ENCODE measurements at regions not wholly inside any gene's neighbourhood (a gene's known extent, or its start where the extent isn't known, plus 50 kb on each side); places are given as distances from the start of the nearest gene placed in this dataset.

- DNase-seq (ENCODE audit: low spot score): no peak
Observed at GRCh38 chr2:46831051-46831868, 84.3 kb downstream of the MCFD2 start.

DNA sequence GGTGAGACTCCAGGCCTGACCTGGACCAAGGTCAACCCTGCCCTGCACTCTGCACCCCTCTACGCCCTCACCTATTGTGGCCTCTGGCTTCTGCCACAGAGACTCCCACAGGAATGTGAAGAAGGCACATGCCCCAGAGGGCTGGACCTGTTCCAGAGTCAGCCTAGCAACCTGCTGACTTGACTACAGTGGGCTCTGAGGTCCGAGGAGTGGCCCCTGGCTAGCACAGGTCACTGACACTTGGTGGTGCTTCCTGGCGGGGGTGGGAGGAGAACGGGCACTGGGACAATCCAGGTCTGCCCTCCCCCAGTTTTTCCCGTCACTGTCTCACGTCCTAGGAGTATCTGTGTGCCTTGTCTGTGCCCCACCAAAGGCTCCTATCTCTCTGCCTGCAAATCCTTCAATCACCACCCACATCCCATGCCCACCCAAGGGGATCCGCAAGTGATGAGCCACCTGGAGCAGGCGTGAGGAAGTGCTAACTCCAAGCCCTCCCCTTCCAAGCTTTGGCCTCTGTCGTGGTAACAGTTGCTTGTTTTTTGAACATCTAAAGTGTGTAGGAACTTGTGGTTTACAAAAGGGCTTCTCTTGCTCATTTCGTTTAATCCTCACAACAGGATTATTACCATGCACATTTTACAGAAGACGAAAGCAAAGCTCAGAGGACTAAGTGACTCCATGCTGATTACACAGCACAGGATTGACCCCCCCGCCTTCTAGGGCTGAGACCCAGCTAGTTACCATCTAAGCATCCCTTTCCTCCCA, 86.2 kb downstream of the MCFD2 start:
- DNase-seq (ENCODE audit: low spot score): no peak

DNA sequence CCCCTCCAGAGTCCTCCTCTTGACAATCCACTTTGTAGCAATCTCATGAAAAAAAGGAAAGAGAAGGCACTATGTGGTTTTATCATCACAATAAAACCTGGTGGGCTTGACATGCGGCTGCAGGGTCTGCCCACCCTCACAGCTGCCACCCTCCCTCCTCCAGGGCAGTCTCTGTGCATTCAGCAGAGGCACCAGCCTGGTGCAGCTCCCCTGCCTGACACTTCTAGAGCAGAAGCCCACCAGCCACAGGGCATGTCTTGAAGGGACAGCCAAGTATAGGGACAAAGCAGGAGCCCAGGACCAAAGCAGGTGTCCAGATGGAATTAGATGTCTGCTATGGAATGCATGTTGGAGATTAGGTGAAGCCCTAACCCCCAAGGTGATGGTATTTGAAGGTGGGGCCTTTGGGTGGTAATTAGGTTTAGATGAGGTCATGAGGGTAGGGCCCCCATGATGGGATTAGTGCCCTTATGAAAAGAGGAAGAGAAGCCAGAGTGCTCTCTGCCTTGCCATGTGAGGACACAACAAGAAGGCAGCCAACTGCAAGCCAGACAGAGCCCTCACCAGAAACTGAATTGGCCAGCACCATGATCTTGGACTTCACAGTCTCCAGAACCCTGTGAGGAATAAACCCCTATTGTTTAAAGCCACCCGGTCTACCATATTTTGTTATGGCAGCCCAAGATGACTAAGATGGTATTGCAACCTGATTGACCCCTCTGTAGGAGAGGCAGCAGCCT, 86.9 kb downstream of the MCFD2 start:
- DNase-seq (ENCODE audit: low spot score): no peak

DNA sequence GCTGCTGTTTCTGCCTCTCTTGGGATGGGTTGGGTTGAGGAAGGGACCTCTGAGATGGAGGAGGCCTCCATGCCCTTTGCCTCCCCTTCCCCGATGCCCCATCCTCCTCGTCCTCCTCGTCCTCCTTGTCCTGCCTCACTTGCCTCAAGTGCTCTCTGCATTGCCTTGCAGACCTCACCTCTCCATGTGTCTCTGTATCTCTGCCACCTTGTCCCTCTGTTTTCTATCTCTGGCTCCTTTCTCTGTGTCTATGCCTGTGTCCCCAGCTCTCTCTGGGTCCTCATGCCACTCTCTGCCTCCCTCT, 87.5 kb downstream of the MCFD2 start:
- DNase-seq (ENCODE audit: low spot score): no peak

DNA sequence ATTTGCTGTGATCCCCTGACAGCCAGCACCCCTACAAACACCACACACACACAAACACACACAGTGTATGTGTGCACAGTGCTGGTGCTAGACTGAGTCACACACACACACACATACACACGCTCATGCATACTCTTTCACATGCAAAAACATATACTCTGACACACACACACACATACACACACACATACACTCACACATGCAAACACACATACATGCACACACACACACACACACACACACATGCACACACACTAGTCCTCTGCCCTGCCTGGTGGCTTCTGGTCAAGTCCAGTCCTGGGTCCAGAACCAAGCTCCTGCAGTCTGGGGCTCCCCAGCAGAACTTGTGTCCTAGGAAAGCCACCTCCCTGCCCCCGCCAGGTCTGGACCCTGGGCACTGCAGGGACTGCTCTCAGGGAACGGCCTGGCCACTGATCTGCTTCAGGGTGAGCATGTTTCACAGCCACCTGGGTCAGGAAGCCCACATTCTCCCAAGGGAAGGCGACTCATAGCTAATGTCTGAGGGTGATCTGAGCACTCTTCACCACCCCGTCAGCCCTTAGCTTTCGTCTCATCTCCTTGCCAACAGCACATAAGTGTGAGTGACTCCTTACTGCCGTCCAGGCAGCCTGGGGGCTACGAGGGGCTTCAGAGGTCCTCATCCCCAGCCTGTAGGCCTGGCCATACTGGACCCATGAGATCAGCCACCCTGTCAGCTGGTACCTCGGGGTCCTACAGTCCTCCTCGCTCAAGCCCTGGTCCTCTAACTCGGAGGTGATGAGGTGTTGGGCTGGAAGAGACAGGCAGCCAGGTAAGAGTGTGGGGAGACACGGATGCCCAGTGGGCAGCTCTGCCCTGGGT, 88.1 kb downstream of the MCFD2 start:
- DNase-seq (ENCODE audit: low spot score): no peak

DNA sequence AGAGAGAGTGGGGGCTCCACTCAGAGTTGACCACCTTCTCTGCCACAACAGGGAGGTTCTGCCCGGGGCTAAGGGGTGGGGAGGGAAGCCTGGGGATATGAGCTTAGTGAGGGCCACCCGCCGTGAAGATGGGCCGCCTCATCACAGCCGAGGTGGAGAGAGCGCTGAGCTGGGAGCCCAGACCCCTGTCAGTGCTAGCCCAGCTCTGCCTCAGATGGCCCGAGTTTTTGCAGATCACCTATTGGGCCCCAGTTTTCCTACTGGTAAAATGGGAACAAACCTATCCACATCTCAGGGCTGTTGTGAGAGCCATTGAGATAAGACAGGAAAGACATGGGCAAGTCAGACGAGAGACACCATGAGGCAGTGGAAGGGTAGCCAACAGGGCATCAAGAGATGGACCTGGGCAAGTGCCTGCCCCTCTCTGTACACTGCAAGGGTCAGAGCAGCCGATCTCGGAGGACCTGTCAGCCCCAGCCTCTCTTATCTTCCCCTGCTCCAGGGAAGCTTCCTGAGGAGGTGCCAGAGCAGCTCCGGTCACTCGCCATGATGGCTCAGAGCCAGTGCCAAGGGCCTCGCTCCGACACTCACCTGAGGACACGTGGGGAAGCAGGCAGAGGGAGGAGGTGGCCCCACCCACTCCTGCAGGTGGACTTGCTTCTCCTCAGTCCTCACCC, 88.9 kb downstream of the MCFD2 start:
- no peak for DNase-seq (ENCODE audit: low spot score)

- no peak for DNase-seq (ENCODE audit: low spot score)
Observed at GRCh38 chr2:46825939-46826568, 89.6 kb downstream of the MCFD2 start.

- no peak for DNase-seq (ENCODE audit: low spot score)
Observed at GRCh38 chr2:46825231-46825938, 90.2 kb downstream of the MCFD2 start.

- no peak for DNase-seq (ENCODE audit: low spot score)
Observed at GRCh38 chr2:46824611-46825010, 91.0 kb downstream of the MCFD2 start.

DNA sequence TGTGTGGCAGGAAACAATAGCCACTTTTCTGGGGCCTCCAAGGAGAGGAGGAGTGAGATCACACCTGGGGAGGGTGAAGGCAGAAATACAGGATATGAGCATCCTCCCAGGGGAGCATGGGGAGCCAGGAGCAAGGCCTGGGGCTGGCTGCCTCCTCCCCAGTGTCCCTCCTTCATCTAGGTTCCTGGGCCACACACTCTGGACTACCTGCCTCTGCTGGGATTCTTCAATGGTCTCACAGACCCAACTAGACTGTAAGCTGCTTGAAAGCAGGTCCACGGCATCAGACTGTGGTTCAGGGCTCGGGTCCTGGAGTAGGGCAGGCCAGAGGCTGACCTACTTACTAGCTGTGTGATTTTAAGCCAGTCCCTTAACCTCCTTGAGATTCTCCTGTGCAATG, 94.0 kb downstream of the MCFD2 start:
- DNase-seq (ENCODE audit: low spot score): no peak

DNA sequence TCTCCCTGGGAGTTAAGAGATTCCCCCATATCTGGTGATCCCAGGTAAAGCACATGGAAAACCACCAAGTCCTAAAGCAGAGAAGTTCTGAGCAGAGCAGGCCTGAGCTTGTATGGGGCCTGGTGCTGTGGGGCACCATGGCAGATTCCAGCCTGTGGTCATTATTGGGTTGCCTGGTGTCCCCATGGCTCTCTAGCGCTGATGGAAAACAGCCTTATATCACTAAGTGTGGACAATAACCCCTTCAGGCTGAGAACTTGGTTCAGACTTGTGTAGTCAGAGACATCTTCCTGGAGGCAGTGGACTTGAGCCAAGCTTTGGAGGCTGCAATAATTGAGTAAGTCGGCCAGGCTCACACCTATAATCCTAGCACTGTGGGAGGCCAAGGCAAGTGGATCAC, 96.8 kb downstream of the MCFD2 start:
- no peak for DNase-seq (ENCODE audit: low spot score)

DNA sequence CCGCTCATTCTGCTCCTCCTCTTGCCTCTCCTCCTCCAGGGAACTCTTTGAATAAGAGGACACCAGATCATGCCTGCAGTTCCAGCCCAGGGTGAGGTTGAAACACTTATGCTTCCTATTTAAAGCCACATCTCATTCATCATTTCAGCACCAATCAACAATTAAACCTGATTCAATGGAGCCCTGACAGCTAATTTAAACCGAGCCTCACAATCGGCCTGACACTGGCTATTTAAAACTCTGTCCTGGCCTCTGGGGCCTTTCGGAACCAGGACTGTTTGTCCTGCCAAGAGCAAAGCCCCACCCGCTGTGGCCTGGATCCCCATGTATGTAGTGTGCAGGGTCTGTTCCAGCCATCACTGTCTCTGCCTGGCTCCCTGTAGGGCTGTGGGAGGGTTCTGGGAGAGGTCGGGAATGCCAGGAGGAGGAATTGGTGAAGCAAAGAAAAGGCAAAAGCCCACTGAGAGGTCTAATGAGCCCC, 97.4 kb downstream of the MCFD2 start:
- no peak for DNase-seq (ENCODE audit: low spot score)

- no peak for DNase-seq (ENCODE audit: low spot score)
Observed at GRCh38 chr2:46816846-46817726, 98.5 kb downstream of the MCFD2 start.

DNA sequence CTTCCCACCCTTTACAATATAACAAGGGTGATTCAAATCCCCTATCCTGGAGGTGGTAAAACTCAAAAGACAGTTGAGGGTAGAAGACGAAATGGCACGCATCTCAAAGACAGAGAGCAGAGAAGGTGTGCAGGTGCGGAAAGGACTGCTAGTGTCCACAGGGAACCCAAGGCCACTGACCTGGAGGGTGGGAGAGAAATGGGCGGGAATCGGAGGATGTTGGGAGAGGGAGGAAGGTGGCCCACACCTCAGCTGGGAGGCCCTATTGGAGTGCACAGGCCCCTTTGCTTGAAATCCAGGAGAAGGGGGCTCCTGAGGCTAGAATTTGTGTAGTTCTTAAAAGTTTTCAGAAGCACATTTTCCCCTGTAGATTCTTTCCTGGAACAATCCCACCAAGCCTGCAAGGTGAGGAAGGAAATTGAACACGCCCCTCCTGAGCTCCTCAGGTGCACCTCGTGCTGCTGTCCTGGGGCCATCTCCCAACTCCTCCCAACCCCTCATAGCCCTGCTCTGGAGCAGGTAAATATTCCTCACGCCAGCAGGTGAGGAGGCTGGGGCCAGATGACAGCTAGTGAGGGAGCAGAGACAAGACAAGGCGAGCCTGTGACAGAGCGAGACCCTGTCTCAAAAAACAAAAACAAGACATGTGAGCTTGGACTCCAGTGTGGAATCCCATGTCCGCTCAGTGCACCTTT, 99.3 kb downstream of the MCFD2 start:
- no peak for DNase-seq (ENCODE audit: low spot score)

GRCh38 chr2:46815121-46815802, 100.3 kb downstream of the MCFD2 start:
- DNase-seq (ENCODE audit: low spot score): peak; percentile 26

DNA sequence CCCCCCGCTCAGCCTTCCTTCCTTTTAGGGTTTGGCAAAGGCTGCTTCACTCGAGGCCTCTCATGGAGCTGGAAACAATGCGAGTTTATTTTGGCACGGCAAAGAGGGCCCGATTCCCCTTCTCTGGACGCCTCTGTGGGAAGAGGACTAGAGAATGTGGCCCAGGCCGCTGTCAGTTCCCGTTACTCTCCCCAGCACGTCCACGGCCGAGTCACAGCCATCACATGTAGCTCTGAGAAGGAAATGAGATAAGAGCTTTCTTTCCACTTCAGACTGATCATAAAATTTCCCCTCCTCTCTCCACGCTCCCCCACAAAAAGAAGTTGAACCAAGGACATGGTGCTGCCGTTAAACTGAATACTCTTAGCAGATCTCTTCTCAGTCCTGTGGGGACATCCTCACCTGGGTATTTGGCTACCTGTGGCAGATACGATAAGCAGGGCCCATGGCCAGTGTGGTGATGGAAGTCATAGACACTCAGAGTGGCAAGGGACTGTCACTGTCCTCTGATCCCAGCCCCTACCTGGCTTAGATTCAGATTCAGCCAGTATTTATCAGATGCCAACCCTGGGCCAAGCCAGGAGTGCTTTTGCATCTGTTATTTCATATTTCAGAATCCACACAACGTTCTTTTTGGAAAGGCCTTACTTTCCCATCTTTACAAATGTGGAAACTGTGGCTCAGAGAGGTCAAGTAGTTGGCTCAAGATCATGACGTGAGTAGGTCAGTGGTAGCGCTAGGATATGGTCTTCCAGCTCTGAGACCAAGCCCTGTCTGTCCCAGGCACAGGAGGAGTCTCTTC, 101.2 kb downstream of the MCFD2 start:
- no peak for DNase-seq (ENCODE audit: low spot score)

- no peak for DNase-seq (ENCODE audit: low spot score)
Observed at GRCh38 chr2:46813680-46814079, 101.9 kb downstream of the MCFD2 start.
